Aorta (tissue), 5 donors: ENCODE measurements at regions not wholly inside any gene's neighbourhood (a gene's known extent, or its start where the extent isn't known, plus 50 kb on each side); places are given as distances from the start of the nearest gene placed in this dataset.
"Not testable (repeated sequence)": the region's sequence is repeated elsewhere in the genome, so short reads cannot be mapped to it uniquely, and the experiment has no call there.

Source experiments
- ATAC-seq: fragments of 200-7000 bp; cut with Tn5 transposase; one replicate; pipeline ENCODE4 v1.9.1; 2022; ENCODE audit warnings: moderate library complexity; ENCODE audit not compliant: low FRiP score
- DNase-seq, 2 donors: peaks; one replicate each; pipeline ENCODE4 v3.0.0-alpha.2; 2020
- H3K27ac ChIP-seq, 2 donors: one replicate each; pipeline ENCODE4 v1.5.1; 2013; ENCODE audit warnings: low read length in 2 of 2, mild to moderate bottlenecking in 2 of 2, moderate library complexity in 2 of 2, control low read depth in 1 of 2, inconsistent platforms in 1 of 2, low read depth in 1 of 2
- H3K27me3 ChIP-seq, 2 donors: one replicate each; pipeline ENCODE4 v1.6.1; 2013; ENCODE audit warnings: control low read depth in 1 of 2, low read length in 1 of 2, mild to moderate bottlenecking in 1 of 2, moderate library complexity in 1 of 2; ENCODE audit not compliant: insufficient read depth in 2 of 2, control insufficient read depth in 1 of 2
- H3K36me3 ChIP-seq, 2 donors: one replicate each; pipeline ENCODE4 v1.6.1; 2013; ENCODE audit warnings: control low read depth in 1 of 2, low read length in 1 of 2, mild to moderate bottlenecking in 1 of 2; ENCODE audit not compliant: insufficient read depth in 2 of 2, control insufficient read depth in 1 of 2
- H3K4me1 ChIP-seq, 2 donors: one replicate each; pipeline ENCODE4 v1.6.1; 2013; ENCODE audit warnings: low read length in 2 of 2, control low read depth in 1 of 2, mild to moderate bottlenecking in 1 of 2, moderate library complexity in 1 of 2; ENCODE audit not compliant: insufficient read depth in 2 of 2, control insufficient read depth in 1 of 2
- H3K4me3 ChIP-seq, 2 donors: one replicate each; pipeline ENCODE4 v1.5.1; 2013; ENCODE audit warnings: low read length in 2 of 2, control low read depth in 1 of 2, mild to moderate bottlenecking in 1 of 2
- H3K9me3 ChIP-seq: one replicate; pipeline ENCODE4 v1.6.1; 2013; ENCODE audit warnings: mild to moderate bottlenecking, low read length; ENCODE audit not compliant: control insufficient read depth
- WGBS, 2 donors: extraction: QIAGEN DNeasy Blood & Tissue Kit; methylation state at CpG; one replicate each; pipeline ENCODE4 v1.1.7; 2013; 5-methylcytosine and 5-hydroxymethylcytosine counted together
- intact Hi-C, 2 donors: fragments of 100-400 bp; cut with DNase I; formaldehyde crosslinking; loops; one replicate each; pipeline versions ENCODE4 v1.14.2 to v1.15.0; 2022
- donor health status: healthy with polysubstance abuse.
- donor health status: Bipolar disorder and iron deficiency.
- donor health status: DM: no; HTN: no; CAD: no.
- donor health status: DM: no; HTN: no; CAD: no.
- donor health status: DM: yes; HTN: yes; CAD: no.

DNA sequence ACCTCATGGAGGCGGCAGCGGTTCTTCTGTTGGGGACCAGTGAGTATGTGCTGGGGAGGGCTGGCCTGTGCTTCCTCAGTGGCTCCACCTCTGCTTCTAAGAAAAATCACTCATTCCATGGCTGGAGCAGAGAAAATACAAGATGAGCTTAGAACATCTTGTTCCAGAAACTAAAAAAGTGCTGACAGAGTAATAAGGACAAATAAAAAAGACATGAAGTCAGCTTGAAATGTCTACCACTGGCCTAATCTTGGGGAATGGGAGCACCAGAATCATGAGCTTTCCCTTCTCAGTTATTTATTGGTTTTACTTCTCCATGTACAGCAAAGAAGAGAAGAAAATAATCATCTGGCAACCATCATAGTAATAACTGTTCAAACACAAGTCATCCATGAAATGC lies 81.1 kb upstream of the TEKT4 start:
- WGBS, 2 donors, result 95 to 97% methylated on average over 2 of the region's 2 CpGs
- H3K9me3 ChIP-seq, intact Hi-C loops, DNase-seq, H3K36me3 ChIP-seq, H3K4me1 ChIP-seq, ATAC-seq, H3K4me3 ChIP-seq, H3K27ac ChIP-seq, H3K27me3 ChIP-seq: not testable (repeated sequence)

DNA sequence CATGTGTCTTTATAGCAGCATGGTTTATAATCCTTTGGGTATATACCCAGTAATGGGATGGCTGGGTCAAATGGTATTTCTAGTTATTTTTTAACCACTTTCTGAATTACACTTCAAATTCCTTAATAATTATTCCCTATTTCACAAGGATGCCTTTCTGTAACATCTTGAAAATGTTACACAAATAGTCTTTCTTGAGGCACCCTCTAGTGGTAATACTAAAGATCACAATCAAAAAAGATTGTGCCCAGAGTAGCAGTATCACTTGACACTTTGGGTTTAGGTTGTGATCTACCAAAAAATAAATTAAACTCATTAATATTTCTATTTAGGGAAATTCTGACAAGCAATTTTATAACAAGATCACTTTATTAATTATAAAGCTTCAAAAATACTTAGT lies 74.0 kb upstream of the TEKT4 start:
- H3K36me3 ChIP-seq, DNase-seq, H3K4me3 ChIP-seq, intact Hi-C loops, ATAC-seq, H3K27ac ChIP-seq, H3K4me1 ChIP-seq, H3K27me3 ChIP-seq, H3K9me3 ChIP-seq: not testable (repeated sequence)
